C4-2B (cell line): ENCODE measurements at regions not wholly inside any gene's neighbourhood (a gene's known extent, or its start where the extent isn't known, plus 50 kb on each side); places are given as distances from the start of the nearest gene placed in this dataset.

Experiments
- CTCF ChIP-seq: fragments of 450-650 bp; conservative IDR thresholded peaks from 2 replicates; pipeline ENCODE4 v1.5.1; 2017; ENCODE audit warnings: mild to moderate bottlenecking
- ZFX ChIP-seq: fragments of 450-650 bp; IDR thresholded peaks from 2 replicates; pipeline ENCODE4 v1.6.1; 2017

GRCh38 chr6:68043122-68043398 is 592.0 kb upstream of the ADGRB3 start:
- TF ChIP-seq CTCF (no peak), ZFX (no peak)
